ENCODE measurements at regions not wholly inside any gene's neighbourhood (a gene's known extent, or its start where the extent isn't known, plus 50 kb on each side); places are given as distances from the start of the nearest gene placed in this dataset.

DNA sequence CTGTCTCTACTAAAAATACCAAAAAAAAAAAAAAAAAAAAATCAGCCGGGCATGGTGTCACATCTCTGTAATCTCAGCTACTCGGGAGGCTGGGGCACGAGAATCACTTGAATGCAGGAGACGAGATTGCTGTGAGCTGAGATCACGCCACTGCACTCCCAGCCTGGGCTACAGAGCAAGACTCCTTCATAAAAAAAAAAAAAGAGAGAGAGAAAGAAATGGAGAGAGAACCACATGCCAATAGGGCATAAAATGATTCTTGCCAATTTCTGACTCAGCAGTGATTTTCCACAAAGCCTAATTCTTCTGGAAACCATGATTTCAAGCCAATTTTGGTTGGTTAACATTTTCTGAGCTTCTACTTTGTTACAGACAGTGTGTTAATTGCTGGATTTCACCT lies 250.4 kb upstream of the SEL1L start:
- no peak for DNase-seq (ENCODE audit: low read depth)
- no peak overlapping the region for H3K4me3 ChIP-seq (ENCODE audit: low read depth, low read length)
- TF ChIP-seq, protein P1, sequence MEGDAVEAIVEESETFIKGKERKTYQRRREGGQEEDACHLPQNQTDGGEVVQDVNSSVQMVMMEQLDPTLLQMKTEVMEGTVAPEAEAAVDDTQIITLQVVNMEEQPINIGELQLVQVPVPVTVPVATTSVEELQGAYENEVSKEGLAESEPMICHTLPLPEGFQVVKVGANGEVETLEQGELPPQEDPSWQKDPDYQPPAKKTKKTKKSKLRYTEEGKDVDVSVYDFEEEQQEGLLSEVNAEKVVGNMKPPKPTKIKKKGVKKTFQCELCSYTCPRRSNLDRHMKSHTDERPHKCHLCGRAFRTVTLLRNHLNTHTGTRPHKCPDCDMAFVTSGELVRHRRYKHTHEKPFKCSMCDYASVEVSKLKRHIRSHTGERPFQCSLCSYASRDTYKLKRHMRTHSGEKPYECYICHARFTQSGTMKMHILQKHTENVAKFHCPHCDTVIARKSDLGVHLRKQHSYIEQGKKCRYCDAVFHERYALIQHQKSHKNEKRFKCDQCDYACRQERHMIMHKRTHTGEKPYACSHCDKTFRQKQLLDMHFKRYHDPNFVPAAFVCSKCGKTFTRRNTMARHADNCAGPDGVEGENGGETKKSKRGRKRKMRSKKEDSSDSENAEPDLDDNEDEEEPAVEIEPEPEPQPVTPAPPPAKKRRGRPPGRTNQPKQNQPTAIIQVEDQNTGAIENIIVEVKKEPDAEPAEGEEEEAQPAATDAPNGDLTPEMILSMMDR (IDR thresholded peaks at IDR 0.05; ENCODE audit: insufficient read depth, low read depth, low read length, missing control alignments) = no peak

DNA sequence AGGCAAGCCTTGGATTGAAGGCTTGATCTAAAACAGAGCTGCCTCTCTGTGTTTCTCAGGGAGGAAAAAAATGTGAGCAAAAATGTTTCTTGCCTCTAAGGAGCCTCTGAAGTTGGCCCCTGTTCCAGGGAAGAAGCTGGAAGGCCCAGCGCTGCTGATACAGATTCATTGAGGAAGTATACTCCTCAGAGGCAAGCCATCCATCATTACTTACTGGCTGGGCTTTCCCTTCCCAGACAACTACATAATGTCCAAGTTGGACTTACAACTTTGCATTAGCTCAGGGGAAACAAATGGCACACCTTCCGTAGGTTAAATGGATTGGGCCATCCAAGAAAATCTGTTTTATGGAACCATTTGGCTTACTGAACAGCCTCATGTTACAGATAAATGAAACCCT lies 263.7 kb upstream of the SEL1L start:
- H3K4me3 ChIP-seq (ENCODE audit: low read depth, low read length) = no peak overlapping the region
- TF ChIP-seq, protein P1 (IDR thresholded peaks at IDR 0.05; ENCODE audit: insufficient read depth, low read depth, low read length, missing control alignments) = no peak
- no peak for DNase-seq (ENCODE audit: low read depth)

DNA sequence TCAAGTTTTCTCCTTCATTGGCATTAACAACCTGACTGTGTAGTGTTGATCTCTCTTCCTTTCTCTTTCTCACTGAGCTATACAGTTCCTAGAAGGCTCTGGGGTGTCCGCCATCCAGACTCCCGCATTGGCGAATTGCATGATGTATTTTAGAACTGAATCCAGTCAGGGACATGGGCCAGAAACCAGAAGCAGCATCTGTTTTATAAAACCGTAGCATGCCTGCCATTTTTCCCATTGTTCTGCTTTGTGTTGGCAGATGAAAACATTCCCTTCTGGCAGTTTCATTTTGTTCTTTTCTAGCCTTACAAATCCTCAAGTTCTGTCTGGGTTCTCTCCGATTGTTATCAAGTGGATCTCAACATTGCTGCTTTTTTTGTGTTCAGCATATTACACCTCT lies 268.3 kb upstream of the SEL1L start:
- TF ChIP-seq, protein P1 (IDR thresholded peaks at IDR 0.05; ENCODE audit: insufficient read depth, low read depth, low read length, missing control alignments) = no peak
- no peak overlapping the region for H3K4me3 ChIP-seq (ENCODE audit: low read depth, low read length)
- DNase-seq (ENCODE audit: low read depth) = no peak

DNA sequence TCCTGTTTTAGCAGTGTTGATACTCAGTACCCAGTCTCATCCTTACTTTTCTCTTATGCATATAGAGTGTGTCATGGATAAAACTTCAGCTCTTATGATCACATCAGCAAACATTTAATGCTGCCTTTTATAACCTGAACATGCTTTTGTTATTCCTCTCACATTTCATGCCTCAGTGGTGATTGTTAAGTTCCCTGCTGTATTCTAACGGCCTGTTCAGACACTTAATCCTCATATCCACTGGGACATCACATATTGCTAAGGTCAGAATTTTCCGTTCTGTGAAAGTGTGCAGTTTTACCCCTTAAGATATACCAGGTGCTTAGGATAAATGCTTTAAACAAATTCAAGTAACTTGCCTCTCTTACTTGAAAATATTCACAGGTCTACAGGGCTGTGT lies 268.7 kb upstream of the SEL1L start:
- no peak for DNase-seq (ENCODE audit: low read depth)
- TF ChIP-seq, protein P1 (IDR thresholded peaks at IDR 0.05; ENCODE audit: insufficient read depth, low read depth, low read length, missing control alignments) = no peak
- no peak overlapping the region for H3K4me3 ChIP-seq (ENCODE audit: low read depth, low read length)

DNA sequence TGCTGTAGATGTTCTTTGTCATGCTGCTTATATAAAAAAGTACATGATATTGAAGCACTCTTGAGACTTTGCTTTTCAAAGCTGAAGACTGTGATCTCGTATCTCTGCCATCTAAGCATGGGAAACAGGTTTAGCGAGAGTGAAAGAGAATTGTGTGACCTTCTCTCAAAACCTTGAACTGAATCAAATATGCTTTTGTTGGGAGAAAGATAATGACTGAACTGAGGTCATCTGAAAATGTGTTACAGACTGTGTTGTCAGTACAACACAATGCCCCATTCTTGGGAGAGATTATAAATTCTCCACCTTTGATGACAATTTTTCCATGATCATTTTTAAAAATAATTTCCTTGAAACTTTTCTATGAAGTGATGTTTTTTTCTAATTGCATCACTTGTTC lies 272.1 kb upstream of the SEL1L start:
- no peak for DNase-seq (ENCODE audit: low read depth)
- TF ChIP-seq, protein P1 (IDR thresholded peaks at IDR 0.05; ENCODE audit: insufficient read depth, low read depth, low read length, missing control alignments) = no peak
- no peak overlapping the region for H3K4me3 ChIP-seq (ENCODE audit: low read depth, low read length)

DNA sequence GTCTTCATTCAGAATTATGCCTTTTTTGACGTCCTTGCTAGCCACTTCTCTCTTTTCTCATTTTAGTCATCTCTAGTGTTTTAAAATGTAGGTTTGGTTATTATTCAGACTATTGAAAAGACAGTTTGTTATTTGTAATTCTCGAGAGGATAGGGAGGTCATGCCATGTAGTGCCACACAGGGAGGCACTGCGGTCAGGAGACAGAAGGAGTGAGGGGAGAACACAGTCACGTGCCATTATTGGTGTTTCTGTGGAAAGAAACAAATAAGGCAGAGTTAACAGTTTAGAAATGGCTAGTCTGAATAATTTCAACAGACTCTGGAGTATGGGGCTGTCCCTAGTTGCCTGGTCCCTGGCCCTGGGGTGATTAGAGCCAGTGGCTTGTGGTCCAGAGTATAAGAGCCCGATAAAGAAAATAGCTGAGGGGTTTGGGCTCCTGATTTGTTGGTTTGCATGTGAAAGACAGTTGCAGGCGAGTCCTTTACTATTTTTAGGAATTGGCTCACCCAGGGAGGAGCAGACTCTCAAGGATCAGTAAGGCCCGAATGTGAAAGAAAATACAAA lies 278.1 kb upstream of the SEL1L start:
- no peak overlapping the region for H3K4me3 ChIP-seq (ENCODE audit: low read depth, low read length)
- DNase-seq (ENCODE audit: low read depth) = no peak
- TF ChIP-seq, protein P1 (IDR thresholded peaks at IDR 0.05; ENCODE audit: insufficient read depth, low read depth, low read length, missing control alignments) = no peak

DNA sequence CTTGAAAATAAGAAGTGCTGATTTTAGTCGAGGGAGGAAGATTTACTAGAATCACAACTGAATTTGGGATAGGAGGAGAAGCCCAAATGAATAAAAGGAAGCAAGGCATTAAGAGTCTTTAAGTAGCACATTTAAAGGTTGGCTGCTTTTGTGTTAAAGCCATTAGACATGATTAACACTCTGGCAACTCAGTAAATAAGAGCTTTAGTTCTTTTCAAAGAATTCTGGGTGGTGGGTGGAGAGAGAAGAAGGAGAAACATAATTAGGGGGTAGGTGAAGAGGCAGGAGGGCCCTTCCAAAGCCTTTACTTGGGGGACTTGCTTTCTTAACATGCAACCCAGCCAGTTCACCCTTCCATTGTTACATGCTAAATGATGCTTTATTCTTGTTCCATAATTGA lies 284.6 kb upstream of the SEL1L start:
- TF ChIP-seq, protein P1 (IDR thresholded peaks at IDR 0.05; ENCODE audit: insufficient read depth, low read depth, low read length, missing control alignments) = no peak
- no peak for DNase-seq (ENCODE audit: low read depth)
- no peak overlapping the region for H3K4me3 ChIP-seq (ENCODE audit: low read depth, low read length)

Data from GM12865 (cell line).